Keratinocyte (primary cell): ENCODE measurements at regions not wholly inside any gene's neighbourhood (a gene's known extent, or its start where the extent isn't known, plus 50 kb on each side); places are given as distances from the start of the nearest gene placed in this dataset.

ENCODE experiments used
- CTCF ChIP-seq, 3 experiments: IDR thresholded peaks in 1 of 3; conservative IDR thresholded peaks in 1 of 3; optimal IDR thresholded peaks in 1 of 3; 2 replicates in 2 of 3; 3 replicates in 1 of 3; pipeline versions ENCODE3 to v1.5.1; 2011; ENCODE audit warnings: low read length in 3 of 3, mild to moderate bottlenecking in 3 of 3, moderate library complexity in 2 of 3, control low read depth in 1 of 3, inconsistent platforms in 1 of 3; ENCODE audit not compliant: insufficient read depth in 2 of 3; ENCODE audit errors: extremely low read depth in 1 of 3
- EZH2 ChIP-seq: IDR thresholded peaks from one replicate; pipeline ENCODE4 v1.6.1; 2012; ENCODE audit warnings: inconsistent platforms, mild to moderate bottlenecking, low read length, moderate library complexity

- TF ChIP-seq CTCF (optimal IDR thresholded peaks at IDR 0.05 in 1 of 3, IDR thresholded peaks at IDR 0.05 in 1 of 3, conservative IDR thresholded peaks at IDR 0.05 in 1 of 3; ENCODE audit: extremely low read depth in 1 of 3, insufficient read depth in 2 of 3, low read length in 3 of 3) (no peak), EZH2 (no peak)
Observed at GRCh38 chr20:60977901-60978300, 274.2 kb upstream of the CDH4 start.
